H1 (cell line): ENCODE measurements at regions not wholly inside any gene's neighbourhood (a gene's known extent, or its start where the extent isn't known, plus 50 kb on each side); places are given as distances from the start of the nearest gene placed in this dataset.

ENCODE experiments used
- ATF2 ChIP-seq: IDR thresholded peaks from 2 replicates; pipeline ENCODE4 v1.6.1; 2012; ENCODE audit warnings: low read length, inconsistent platforms
- ATF3 ChIP-seq: IDR thresholded peaks from 2 replicates; pipeline ENCODE4 v1.6.1; 2011; ENCODE audit warnings: low read depth, mild to moderate bottlenecking, low read length; ENCODE audit not compliant: insufficient read depth
- BRCA1 ChIP-seq: IDR thresholded peaks from 2 replicates; pipeline ENCODE4 v1.6.1; 2012; ENCODE audit warnings: low read depth, low read length, improper control_type of control experiment
- CEBPB ChIP-seq: IDR thresholded peaks from 2 replicates; pipeline ENCODE4 v1.6.1; 2012; ENCODE audit warnings: low read depth, low read length
- CTCF ChIP-seq, 3 experiments: IDR thresholded peaks; 1 replicate in 2 of 3; 2 replicates in 1 of 3; pipeline versions ENCODE4 v1.5.1 to v1.6.1; 2011; ENCODE audit warnings: low read length in 3 of 3, mild to moderate bottlenecking in 3 of 3, inconsistent platforms in 2 of 3, low read depth in 1 of 3, moderate library complexity in 1 of 3; ENCODE audit not compliant: insufficient read depth in 1 of 3; ENCODE audit errors: control extremely low read depth in 1 of 3
- EZH2 ChIP-seq: fragments of 200-600 bp; sonication (generic); IDR thresholded peaks from 2 replicates; pipeline ENCODE4 v1.7.1; 2012; ENCODE audit warnings: low read depth, mild to moderate bottlenecking, moderate library complexity, low read length, inconsistent platforms; ENCODE audit not compliant: severe bottlenecking
- GABPA ChIP-seq: IDR thresholded peaks from 2 replicates; pipeline ENCODE4 v1.6.1; 2011; ENCODE audit warnings: mild to moderate bottlenecking, low read length, moderate library complexity, borderline replicate concordance; ENCODE audit not compliant: insufficient read depth
- POLR2A ChIP-seq, 2 experiments: IDR thresholded peaks; 1 replicate in 1 of 2; 2 replicates in 1 of 2; pipeline ENCODE4 v1.6.1; 2011; ENCODE audit warnings: low read depth in 2 of 2, low read length in 2 of 2, mild to moderate bottlenecking in 2 of 2; ENCODE audit errors: control extremely low read depth in 1 of 2
- RXRA ChIP-seq: IDR thresholded peaks from 2 replicates; pipeline ENCODE4 v1.6.1; 2011; ENCODE audit warnings: low read depth, mild to moderate bottlenecking, low read length, moderate library complexity; ENCODE audit not compliant: insufficient read depth
- SIN3A ChIP-seq, 2 experiments: IDR thresholded peaks in 1 of 2; conservative IDR thresholded peaks in 1 of 2; 2 replicates each; pipeline ENCODE4 v1.6.1; 2011 to 2012; ENCODE audit warnings: low read length in 2 of 2, improper control_type of control experiment in 1 of 2, low read depth in 1 of 2, mild to moderate bottlenecking in 1 of 2
- SUZ12 ChIP-seq: fragments of 200-600 bp; sonication (generic); IDR thresholded peaks from 2 replicates; pipeline ENCODE4 v1.6.1; 2012; ENCODE audit warnings: mild to moderate bottlenecking, inconsistent platforms, low read length, moderate library complexity, mixed read lengths
- USF2 ChIP-seq: IDR thresholded peaks from 2 replicates; pipeline ENCODE4 v1.6.1; 2011; ENCODE audit warnings: low read length, improper control_type of control experiment

GRCh38 chr3:145519398-145520047 lies 641.5 kb downstream of the PLOD2 start:
- TF ChIP-seq BRCA1, result no peak
- no peak for TF ChIP-seq EZH2
- TF ChIP-seq SIN3A (conservative IDR thresholded peaks at IDR 0.05 in 1 of 2, IDR thresholded peaks at IDR 0.05 in 1 of 2; ENCODE audit: low read depth in 1 of 2, low read length in 2 of 2), result no peak
- no peak for TF ChIP-seq GABPA
- no peak for TF ChIP-seq CTCF (IDR thresholded peaks at IDR 0.05; ENCODE audit: control extremely low read depth in 1 of 3, insufficient read depth in 1 of 3, low read depth in 1 of 3, low read length in 3 of 3)
- TF ChIP-seq SUZ12, result no peak
- TF ChIP-seq USF2, result no peak
- TF ChIP-seq POLR2A (IDR thresholded peaks at IDR 0.05; ENCODE audit: control extremely low read depth in 1 of 2, low read depth in 2 of 2, low read length in 2 of 2), result no peak
- no peak for TF ChIP-seq RXRA
- no peak for TF ChIP-seq CEBPB
- no peak for TF ChIP-seq ATF2
- no peak for TF ChIP-seq ATF3
